GM18499 (cell line): ENCODE measurements at regions not wholly inside any gene's neighbourhood (a gene's known extent, or its start where the extent isn't known, plus 50 kb on each side); places are given as distances from the start of the nearest gene placed in this dataset.
"Not testable (repeated sequence)": the region's sequence is repeated elsewhere in the genome, so short reads cannot be mapped to it uniquely, and the experiment has no call there.

Experiments used
- ATAC-seq: cut with Tn5 transposase; IDR thresholded peaks from one replicate; pipeline ENCODE4 v1.9.1; 2021; ENCODE audit warnings: moderate number of reproducible peaks; ENCODE audit not compliant: insufficient read depth, unreplicated experiment

GRCh38 chr22:49353235-49353634 is 474.4 kb downstream of the BRD1 start:
- no peak for ATAC-seq

- ATAC-seq, result no peak
These were observed 475.1 kb downstream of the BRD1 start for GRCh38 chr22:49352361-49353169.

GRCh38 chr22:49351761-49352227 is 475.9 kb downstream of the BRD1 start:
- no peak for ATAC-seq

GRCh38 chr22:49350441-49351121 is 477.1 kb downstream of the BRD1 start:
- no peak for ATAC-seq

GRCh38 chr22:49349841-49350381 is 477.8 kb downstream of the BRD1 start:
- ATAC-seq, result no peak

GRCh38 chr22:49349181-49349835 is 478.4 kb downstream of the BRD1 start:
- ATAC-seq, result no peak

- ATAC-seq, result no peak
These were observed 479.0 kb downstream of the BRD1 start for GRCh38 chr22:49348631-49349030.

GRCh38 chr22:49347376-49347775 is 480.3 kb downstream of the BRD1 start:
- no peak for ATAC-seq

GRCh38 chr22:49345896-49346295 is 481.8 kb downstream of the BRD1 start:
- no peak for ATAC-seq

- no peak for ATAC-seq
These were observed 483.0 kb downstream of the BRD1 start for GRCh38 chr22:49344656-49345055.

- ATAC-seq, result no peak
These were observed 483.5 kb downstream of the BRD1 start for GRCh38 chr22:49344161-49344560.

- ATAC-seq, result no peak
These were observed 487.3 kb downstream of the BRD1 start for GRCh38 chr22:49340406-49340805.

GRCh38 chr22:49336483-49336882 is 491.2 kb downstream of the BRD1 start:
- ATAC-seq, result not testable (repeated sequence)

- ATAC-seq, result no peak
These were observed 492.7 kb downstream of the BRD1 start for GRCh38 chr22:49334976-49335375.

GRCh38 chr22:49334449-49334789 is 493.3 kb downstream of the BRD1 start:
- ATAC-seq, result no peak

GRCh38 chr22:49333206-49333605 is 494.5 kb downstream of the BRD1 start:
- no peak for ATAC-seq

GRCh38 chr22:49332691-49333090 is 495.0 kb downstream of the BRD1 start:
- no peak for ATAC-seq

GRCh38 chr22:49331878-49332277 is 495.8 kb downstream of the BRD1 start:
- no peak for ATAC-seq

- ATAC-seq, result no peak
These were observed 496.4 kb downstream of the BRD1 start for GRCh38 chr22:49331223-49331815.

- ATAC-seq, result no peak
These were observed 497.1 kb downstream of the BRD1 start for GRCh38 chr22:49330421-49331222.
